GM21526 (cell line): ENCODE measurements at regions not wholly inside any gene's neighbourhood (a gene's known extent, or its start where the extent isn't known, plus 50 kb on each side); places are given as distances from the start of the nearest gene placed in this dataset.
A peak's percentile ranks its signal among the peaks of the same experiment; 100 is the strongest.

ENCODE experiments used
- ATAC-seq: cut with Tn5 transposase; IDR thresholded peaks from one replicate; pipeline ENCODE4 v1.9.1; 2021; ENCODE audit warnings: moderate library complexity; ENCODE audit not compliant: unreplicated experiment, low FRiP score

- ATAC-seq, result no peak
Observed at GRCh38 chr9:90099262-90099963, 494.6 kb downstream of the GADD45G start.

- ATAC-seq, result no peak
Observed at GRCh38 chr9:90100014-90100413, 495.2 kb downstream of the GADD45G start.

GRCh38 chr9:90102292-90102901, 497.6 kb downstream of the GADD45G start:
- peak; percentile 93 for ATAC-seq

- no peak for ATAC-seq
Observed at GRCh38 chr9:90103771-90104170, 499.0 kb downstream of the GADD45G start.

- ATAC-seq, result no peak
Observed at GRCh38 chr9:90105773-90106172, 501.0 kb downstream of the GADD45G start.

- ATAC-seq, result no peak
Observed at GRCh38 chr9:90107040-90107725, 502.4 kb downstream of the GADD45G start.

GRCh38 chr9:90107726-90108655, 503.2 kb downstream of the GADD45G start:
- no peak for ATAC-seq

GRCh38 chr9:90112788-90113187, 508.0 kb downstream of the GADD45G start:
- ATAC-seq, result no peak

GRCh38 chr9:90114641-90115425, 510.0 kb downstream of the GADD45G start:
- ATAC-seq, result no peak

- no peak for ATAC-seq
Observed at GRCh38 chr9:90121762-90122161, 517.0 kb downstream of the GADD45G start.

- ATAC-seq, result no peak
Observed at GRCh38 chr9:90124961-90125360, 517.7 kb downstream of the DIRAS2 start.

- no peak for ATAC-seq
Observed at GRCh38 chr9:90127923-90128322, 514.7 kb downstream of the DIRAS2 start.

GRCh38 chr9:90128587-90129190, 513.9 kb downstream of the DIRAS2 start:
- ATAC-seq, result no peak

GRCh38 chr9:90129446-90129845, 513.2 kb downstream of the DIRAS2 start:
- ATAC-seq, result no peak

GRCh38 chr9:90131568-90131967, 511.1 kb downstream of the DIRAS2 start:
- ATAC-seq, result no peak

GRCh38 chr9:90132866-90133265, 509.8 kb downstream of the DIRAS2 start:
- no peak for ATAC-seq

- no peak for ATAC-seq
Observed at GRCh38 chr9:90137801-90138200, 504.8 kb downstream of the DIRAS2 start.

GRCh38 chr9:90140131-90140818, 502.3 kb downstream of the DIRAS2 start:
- ATAC-seq, result no peak

GRCh38 chr9:90141723-90142122, 500.9 kb downstream of the DIRAS2 start:
- ATAC-seq, result no peak
